NCI-H2081 (cell line): ENCODE measurements at regions not wholly inside any gene's neighbourhood (a gene's known extent, or its start where the extent isn't known, plus 50 kb on each side); places are given as distances from the start of the nearest gene placed in this dataset.

Experiments used
- DNase-seq, 2 experiments: peaks; one replicate each; lab custom pipeline; 2025; lab: John Stamatoyannopoulos, UW

- DNase-seq = no peak
These were observed 79.4 kb downstream of the PDGFA start for GRCh38 chr7:440059-440749.

- no peak for DNase-seq
These were observed 77.8 kb downstream of the PDGFA start for GRCh38 chr7:441684-442421.

- no peak for DNase-seq
These were observed 77.2 kb downstream of the PDGFA start for GRCh38 chr7:442457-442856.

- no peak for DNase-seq
These were observed 76.3 kb downstream of the PDGFA start for GRCh38 chr7:443279-443833.

GRCh38 chr7:444606-445005, 75.0 kb downstream of the PDGFA start:
- no peak for DNase-seq

GRCh38 chr7:445020-445419, 74.6 kb downstream of the PDGFA start:
- DNase-seq = no peak

GRCh38 chr7:445563-446288, 73.9 kb downstream of the PDGFA start:
- no peak for DNase-seq

- DNase-seq = no peak
These were observed 73.2 kb downstream of the PDGFA start for GRCh38 chr7:446289-446935.
